Putamen (tissue), 1 donor: ENCODE measurements at regions not wholly inside any gene's neighbourhood (a gene's known extent, or its start where the extent isn't known, plus 50 kb on each side); places are given as distances from the start of the nearest gene placed in this dataset.
A peak's percentile ranks its signal among the peaks of the same experiment; 100 is the strongest.

Experiments used
- DNase-seq: peaks from one replicate; pipeline ENCODE4 v3.0.0-alpha.2; 2016; ENCODE audit warnings: low spot score

DNA sequence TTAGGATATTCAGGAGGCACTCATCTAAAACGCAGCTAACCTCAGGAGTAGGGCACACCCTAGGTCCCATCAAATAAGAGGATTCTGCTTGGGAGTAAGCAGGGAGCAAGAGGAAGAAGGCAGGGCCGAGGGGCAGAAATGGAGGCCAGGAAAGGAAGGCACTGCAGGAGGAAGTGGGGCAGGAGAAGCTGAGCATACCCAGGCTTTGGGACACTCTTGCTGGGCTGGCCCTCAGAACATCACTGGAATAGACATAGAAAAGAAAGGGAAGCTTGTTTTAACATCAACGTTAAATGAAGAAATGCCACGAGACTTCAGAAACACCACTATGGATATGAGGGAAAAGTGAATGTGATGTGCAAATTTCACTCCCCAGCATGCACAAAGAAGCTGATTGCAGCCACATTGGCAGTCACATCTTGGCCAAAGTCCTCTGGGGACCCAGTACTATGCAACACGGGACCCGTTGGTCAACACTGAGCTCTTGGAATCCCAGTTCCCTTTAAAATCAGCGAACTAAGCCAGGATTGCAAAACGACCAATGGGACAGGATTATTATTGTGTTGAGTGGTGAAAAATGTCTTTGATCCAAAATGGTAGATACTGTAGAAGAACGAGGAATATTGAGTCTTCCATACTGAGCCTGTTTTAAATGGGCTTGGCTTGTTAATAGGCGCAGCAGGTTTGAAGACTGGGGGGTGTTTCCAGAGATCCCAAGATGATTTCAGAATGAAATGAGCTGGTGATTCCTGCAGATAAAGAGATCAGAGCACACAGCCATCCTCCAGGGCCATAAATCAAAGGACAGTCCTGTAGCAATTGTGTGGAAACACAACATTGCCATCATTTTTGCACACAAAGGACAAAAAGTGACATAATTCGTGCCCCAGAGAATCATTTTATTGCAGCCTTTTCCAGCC lies 152.4 kb downstream of the TOMM20 start:
- DNase-seq: no peak

GRCh38 chr1:234975122-234975940 lies 153.3 kb downstream of the TOMM20 start:
- DNase-seq: no peak

- no peak for DNase-seq
Observed at GRCh38 chr1:234973426-234974250, 155.0 kb downstream of the TOMM20 start.

GRCh38 chr1:234972411-234973191 lies 156.0 kb downstream of the TOMM20 start:
- no peak for DNase-seq

DNA sequence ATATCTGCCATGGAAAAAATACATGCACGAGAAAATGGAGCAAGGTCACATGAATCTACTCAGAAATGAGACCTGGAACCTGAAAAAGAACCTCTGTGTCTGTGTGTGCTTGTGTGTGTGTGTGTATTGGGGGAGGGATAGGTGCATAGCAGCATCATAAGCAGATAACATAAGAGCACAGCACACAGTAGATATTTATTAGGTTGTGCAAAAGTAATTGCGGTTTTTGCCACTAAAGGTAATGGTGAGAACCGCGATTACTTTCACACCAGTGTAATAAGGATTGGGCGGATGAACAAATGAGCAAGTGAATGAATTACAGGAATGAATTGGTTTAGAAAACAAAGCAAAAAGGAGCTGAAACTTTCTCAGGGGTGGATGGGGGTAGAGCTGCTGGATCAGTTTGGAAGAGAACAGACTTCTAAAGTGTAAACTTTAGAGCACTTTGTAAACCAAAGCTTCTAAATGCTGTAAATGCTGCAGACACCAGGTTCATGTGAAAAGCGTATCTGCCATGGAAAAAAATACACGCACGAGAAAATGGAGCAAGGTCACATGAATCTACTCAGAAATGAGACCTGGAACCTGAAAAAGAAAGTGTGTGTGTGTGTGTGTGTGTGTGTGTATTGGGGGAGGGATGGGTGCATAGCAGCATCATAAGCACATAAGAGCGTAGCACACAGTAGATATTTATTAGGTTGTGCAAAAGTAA lies 156.9 kb downstream of the TOMM20 start:
- no peak for DNase-seq

DNA sequence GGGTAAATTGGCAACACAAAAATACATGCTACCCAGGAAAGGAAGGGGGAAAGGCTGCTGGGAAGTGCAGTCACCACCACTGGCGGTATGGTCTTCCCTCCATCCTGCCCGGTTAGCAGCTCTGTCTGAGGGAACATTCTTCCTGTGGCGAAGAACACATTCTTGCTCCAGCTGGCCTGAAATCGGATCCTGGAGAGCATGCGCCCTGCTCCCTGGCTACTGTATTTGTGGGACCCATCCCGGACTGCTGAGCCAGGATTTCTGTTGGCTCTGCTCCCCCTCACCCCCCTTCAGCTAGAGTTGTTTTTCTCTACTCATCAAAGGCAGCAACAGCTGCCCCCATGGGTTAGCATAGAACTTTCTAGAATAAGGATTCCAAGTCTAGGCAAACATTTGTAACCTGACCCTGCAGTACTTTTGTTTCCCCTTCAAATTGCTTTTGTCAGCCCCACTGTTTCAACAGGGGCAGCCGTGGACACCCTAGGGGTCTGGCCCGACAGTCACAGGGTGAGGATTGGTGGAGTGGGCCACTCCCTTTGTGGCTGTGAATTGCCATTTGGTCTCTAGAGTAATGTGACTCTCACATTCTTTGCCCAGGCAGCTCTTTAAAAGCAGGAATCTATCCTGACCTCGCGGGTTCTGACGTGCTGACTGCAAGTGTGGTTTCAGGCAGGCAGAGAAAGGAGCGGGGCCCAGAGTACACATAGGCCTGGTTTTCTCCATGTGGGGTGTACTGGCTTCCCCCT lies 157.7 kb downstream of the TOMM20 start:
- DNase-seq: peak; percentile 69

DNA sequence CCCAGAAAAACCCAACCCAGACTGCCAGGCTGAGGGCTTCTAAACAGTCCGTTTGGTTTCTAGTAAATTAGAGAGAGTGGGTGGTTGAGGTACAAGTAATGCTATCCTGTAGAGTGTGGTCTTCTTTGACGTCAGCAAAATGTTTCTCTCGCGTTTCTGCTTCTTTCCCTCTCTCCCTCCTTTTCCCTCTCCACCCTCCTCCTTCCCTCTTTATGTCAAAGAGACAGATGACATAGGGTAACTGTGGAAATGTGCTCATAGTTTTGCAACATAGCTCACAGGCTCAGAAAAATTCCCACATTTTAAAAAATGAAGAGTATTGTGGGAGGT lies 158.3 kb downstream of the TOMM20 start:
- no peak for DNase-seq

DNA sequence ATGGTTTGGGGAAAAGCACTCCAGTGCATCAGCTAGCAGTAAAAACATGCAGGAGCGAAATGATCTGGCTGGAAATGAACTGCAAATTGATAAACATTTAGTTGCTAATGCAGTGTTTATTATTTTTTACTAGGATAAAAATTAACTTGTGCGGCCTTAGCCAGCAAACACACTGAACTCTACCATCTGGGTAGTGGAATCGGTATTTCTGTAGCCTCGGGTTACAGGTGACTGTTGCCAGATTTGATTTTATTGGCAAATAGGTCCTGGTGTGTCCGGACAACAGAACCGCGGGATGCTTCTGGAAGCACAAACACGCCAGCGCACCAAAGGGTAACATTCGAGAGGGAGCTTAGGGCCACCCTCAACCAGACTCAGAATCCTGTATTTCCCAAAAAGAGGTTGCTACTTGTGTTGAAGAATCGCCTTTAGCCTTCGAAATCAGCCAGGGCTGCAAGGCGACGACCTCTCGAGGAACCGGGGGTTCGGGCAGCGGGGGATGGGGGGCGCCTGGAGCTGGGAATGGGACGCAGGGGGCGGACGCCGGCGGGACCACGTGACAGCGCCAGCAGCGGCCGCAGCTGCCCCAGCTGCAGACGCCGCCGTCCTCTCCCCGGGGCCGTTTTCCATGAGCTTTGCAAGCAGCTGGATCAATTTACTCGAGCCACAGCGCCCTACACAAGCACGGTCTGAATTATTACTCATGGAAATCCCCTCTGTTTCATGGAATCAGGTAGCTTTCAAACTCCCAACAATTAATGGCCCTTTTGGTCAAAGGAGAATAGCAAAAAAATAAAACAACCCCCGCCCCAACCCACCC lies 158.8 kb downstream of the TOMM20 start:
- peak; percentile 82 for DNase-seq

DNA sequence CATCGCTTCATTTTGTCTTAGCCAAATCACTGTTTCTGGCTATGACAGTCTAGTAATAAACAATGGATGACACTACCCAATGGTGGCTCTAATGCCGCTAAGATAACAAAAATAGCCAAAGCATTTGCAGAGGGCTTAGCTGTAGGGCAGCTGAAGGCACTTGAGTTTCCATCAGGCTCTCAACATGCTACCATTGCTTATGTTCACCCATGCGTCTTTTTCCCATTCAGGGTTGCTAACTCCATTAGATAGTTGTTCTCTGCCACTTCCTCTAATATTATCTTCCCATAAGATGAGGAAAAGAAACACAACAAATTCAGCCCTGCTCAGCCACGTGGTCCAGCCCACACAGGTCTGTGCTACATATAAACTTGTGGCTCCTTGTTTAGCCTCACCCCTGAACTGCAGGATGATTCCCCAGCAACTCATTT lies 159.6 kb downstream of the TOMM20 start:
- no peak for DNase-seq

DNA sequence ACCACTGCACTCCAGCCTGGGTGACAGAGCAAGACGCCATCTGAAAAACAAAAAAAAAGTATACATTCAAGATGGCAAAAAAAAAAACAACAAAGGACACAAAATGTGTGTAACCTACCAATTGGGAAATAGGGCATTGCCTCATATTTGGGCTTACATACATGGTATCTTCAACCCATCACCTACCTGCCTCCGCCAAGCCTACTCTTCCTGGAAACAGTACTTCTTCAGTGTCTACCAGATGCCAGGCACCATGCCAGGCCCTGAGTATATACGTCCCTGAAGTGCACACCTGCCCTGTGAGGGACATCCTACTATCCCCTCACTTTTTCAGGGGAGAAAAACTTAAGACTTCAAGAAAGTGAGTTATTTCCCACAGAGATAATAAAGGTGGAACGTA lies 160.2 kb downstream of the TOMM20 start:
- DNase-seq: no peak

DNA sequence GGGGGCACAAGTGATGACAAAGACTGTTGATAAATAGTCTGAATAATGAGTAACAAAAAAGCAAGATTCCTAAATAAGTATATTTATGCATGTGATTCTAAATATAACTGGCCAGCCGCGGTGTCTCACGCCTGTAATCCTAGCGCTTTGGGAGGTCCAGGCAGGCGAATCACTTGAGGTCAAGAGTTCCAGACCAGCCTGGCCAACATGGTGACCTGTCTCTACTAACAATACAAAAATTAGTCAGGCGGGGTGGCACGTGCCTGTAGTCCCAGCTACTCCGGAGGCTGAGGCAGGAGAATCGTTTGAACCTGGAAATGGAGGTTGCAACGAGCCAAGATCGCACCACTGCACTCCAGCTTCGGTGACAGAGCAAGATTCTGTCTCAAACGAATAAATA lies 161.5 kb downstream of the TOMM20 start:
- DNase-seq: no peak

DNA sequence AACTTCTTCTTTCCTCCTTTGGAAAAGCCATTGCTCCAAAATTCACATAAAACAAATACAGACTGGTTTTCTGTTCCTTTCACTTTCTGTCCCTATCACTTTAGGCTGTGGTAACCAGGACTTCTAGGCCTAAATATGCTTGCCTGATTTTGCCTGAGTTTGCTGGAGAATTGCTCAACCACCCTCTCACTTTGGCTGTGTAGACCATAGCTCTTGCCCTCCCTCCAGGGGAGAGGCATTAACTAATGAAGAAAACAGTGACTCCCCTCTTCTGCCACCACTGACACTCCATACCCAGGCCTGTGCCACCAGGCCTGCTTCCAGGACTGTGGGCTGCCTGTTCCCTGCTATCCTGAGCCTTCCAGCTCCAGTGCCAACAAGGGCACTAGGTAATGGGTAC lies 163.5 kb downstream of the TOMM20 start:
- no peak for DNase-seq

DNA sequence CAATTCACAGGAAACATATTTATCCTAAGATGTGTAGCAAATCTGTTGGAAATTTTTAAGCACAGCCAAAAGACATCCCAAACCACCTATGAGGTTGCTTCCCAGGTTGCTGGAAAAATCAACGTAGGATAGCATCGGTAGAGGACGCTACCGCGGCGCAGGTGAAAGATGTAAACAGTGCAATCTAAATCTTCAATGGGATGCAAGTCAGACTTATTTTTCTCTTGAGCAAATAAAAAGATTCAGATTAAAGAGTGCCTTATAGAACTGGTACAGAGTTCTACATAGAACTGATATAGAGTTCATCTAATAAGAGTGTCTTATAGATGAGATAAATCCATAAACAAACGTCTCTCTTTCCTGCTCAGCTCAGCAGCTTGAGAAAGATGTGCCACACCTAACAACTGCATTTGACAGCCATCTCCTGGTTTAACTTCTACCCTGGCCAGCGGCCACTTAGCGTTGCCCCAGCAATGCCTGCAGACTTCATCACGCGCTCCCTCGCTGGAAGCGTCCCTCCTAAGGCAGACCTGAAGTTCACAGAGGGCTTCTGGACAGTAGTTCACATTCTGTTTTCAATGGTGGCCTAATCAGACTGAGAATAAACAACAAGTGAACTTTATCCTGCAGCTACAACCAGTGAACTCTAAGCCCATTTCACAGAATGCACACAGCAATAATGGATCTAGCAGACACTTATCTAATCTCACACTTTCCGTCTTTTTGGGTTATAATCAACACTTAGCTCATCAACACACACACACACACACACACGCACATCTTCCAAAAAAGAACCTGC lies 164.5 kb downstream of the TOMM20 start:
- no peak for DNase-seq

- DNase-seq: no peak
Observed at GRCh38 chr1:234963180-234963903, 165.3 kb downstream of the TOMM20 start.

DNA sequence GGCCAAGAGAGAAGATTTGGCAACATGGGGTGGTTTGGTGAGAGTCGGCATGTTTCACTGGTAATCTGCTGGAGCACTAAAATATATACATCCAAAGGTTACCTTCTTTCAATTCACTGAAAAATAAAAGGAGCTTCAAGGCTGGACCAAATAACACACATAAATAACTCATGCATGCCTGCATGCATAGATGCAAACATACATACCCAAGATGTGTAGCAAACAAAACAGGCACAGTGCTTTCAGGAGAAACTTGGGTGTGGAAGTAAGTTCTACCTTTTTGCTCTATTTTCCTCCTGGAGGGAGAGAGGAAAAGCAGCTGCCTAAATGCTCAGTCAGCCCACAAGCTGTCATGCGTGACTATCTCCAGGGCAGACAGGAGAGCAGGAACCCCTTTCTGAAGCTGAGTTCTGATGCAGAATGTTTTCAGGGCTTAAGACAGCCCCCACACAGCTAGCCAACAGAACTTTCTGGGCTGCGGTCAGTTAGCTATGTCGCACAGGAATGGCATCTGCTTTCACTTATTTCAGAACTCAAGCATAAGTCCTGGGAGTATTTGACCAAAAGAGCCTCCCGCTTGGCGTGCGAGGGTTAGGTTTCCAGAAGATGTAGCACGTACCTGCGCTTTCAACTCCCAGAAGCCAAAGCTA lies 166.2 kb downstream of the TOMM20 start:
- no peak for DNase-seq

GRCh38 chr1:234961456-234962339 lies 166.9 kb downstream of the TOMM20 start:
- no peak for DNase-seq
